Neural cell (in vitro differentiated cells): ENCODE measurements at regions not wholly inside any gene's neighbourhood (a gene's known extent, or its start where the extent isn't known, plus 50 kb on each side); places are given as distances from the start of the nearest gene placed in this dataset.

ENCODE experiments used
- H2AFZ ChIP-seq: fragments of 200-600, 300-800 bp; sonication (generic), shearing (Covaris generic); 2 replicates; pipeline ENCODE4 v1.6.0; 2014; ENCODE audit warnings: low read depth, mild to moderate bottlenecking, antibody characterized with exemption, low read length, moderate library complexity
- H3F3A ChIP-seq: fragments of 200-600 bp; shearing (Covaris generic); 2 replicates; pipeline ENCODE4 v1.6.1; 2016; ENCODE audit warnings: mild to moderate bottlenecking, moderate library complexity, mixed read lengths, antibody characterized with exemption, low read length; ENCODE audit not compliant: insufficient read depth, poor library complexity, severe bottlenecking
- H3K27ac ChIP-seq: fragments of 200-600, 300-800 bp; sonication (generic), shearing (Covaris generic); 2 replicates; pipeline ENCODE4 v1.5.1; 2014; ENCODE audit warnings: mild to moderate bottlenecking, low read length, moderate library complexity
- H3K27me3 ChIP-seq: fragments of 300-800, 200-600 bp; sonication (generic), shearing (Covaris generic); 2 replicates; pipeline ENCODE4 v1.6.0; 2014; ENCODE audit warnings: mild to moderate bottlenecking, low read depth, low read length, moderate library complexity; ENCODE audit not compliant: insufficient read depth
- H3K36me3 ChIP-seq: fragments of 300-800, 200-600 bp; sonication (generic), shearing (Covaris generic); 2 replicates; pipeline ENCODE4 v1.5.1; 2014; ENCODE audit warnings: mild to moderate bottlenecking, antibody characterized with exemption, low read length, moderate library complexity; ENCODE audit not compliant: insufficient read depth
- H3K4me2 ChIP-seq: fragments of 300-800, 200-600 bp; sonication (generic), shearing (Covaris generic); 2 replicates; pipeline ENCODE4 v1.6.0; 2014; ENCODE audit warnings: mild to moderate bottlenecking, low read length
- H3K4me3 ChIP-seq: fragments of 300-800, 200-600 bp; sonication (generic), shearing (Covaris generic); 2 replicates; pipeline ENCODE4 v1.5.1; 2014; ENCODE audit warnings: mild to moderate bottlenecking, low read length, moderate library complexity
- H3K79me2 ChIP-seq: fragments of 200-600 bp; shearing (Covaris generic); replicated peaks from 2 replicates; pipeline ENCODE4 v1.6.0; 2014; ENCODE audit warnings: mild to moderate bottlenecking, low read length, moderate library complexity; ENCODE audit not compliant: insufficient read depth
- H3K9ac ChIP-seq: fragments of 300-800, 200-600 bp; sonication (generic), shearing (Covaris generic); 2 replicates; pipeline ENCODE4 v1.6.1; 2016; ENCODE audit warnings: mild to moderate bottlenecking, low read length, mixed read lengths
- H3K9me2 ChIP-seq: fragments of 200-600 bp; shearing (Covaris generic); 2 replicates; pipeline ENCODE4 v1.6.1; 2016; ENCODE audit warnings: mild to moderate bottlenecking, low read length, mixed read lengths; ENCODE audit not compliant: insufficient read depth
- H3K9me3 ChIP-seq: fragments of 200-600, 300-800 bp; sonication (generic), shearing (Covaris generic); 2 replicates; pipeline ENCODE4 v1.6.1; 2016; ENCODE audit warnings: mild to moderate bottlenecking, mixed run types, low read length, moderate library complexity, mixed read lengths
- H4K20me1 ChIP-seq: fragments of 200-600 bp; shearing (Covaris generic); 2 replicates; pipeline ENCODE4 v1.6.1; 2016; ENCODE audit warnings: mild to moderate bottlenecking, mixed run types; ENCODE audit not compliant: insufficient read depth
- MXI1 ChIP-seq: fragments of 450-650 bp; conservative IDR thresholded peaks from 2 replicates; pipeline ENCODE4 v1.6.1; 2014; ENCODE audit warnings: antibody characterized with exemption, mild to moderate bottlenecking; ENCODE audit not compliant: poor library complexity, severe bottlenecking
- RAD21 ChIP-seq: fragments of 450-650 bp; conservative IDR thresholded peaks from 2 replicates; pipeline ENCODE4 v1.6.1; 2014; ENCODE audit warnings: antibody characterized with exemption, mild to moderate bottlenecking, moderate library complexity
- SMC3 ChIP-seq: fragments of 450-650 bp; conservative IDR thresholded peaks from 2 replicates; pipeline ENCODE4 v1.6.1; 2014; ENCODE audit warnings: antibody characterized with exemption, mild to moderate bottlenecking, moderate library complexity; ENCODE audit not compliant: poor library complexity
- TAF1 ChIP-seq: IDR thresholded peaks from 2 replicates; pipeline ENCODE4 v1.6.1; 2012; ENCODE audit warnings: low read depth
- TF ChIP-seq, protein P1 (sequence below): IDR thresholded peaks from 2 replicates; pipeline ENCODE4 v1.6.1; 2012; ENCODE audit warnings: borderline replicate concordance
- TF ChIP-seq, protein P2 (sequence below): fragments of 450-650 bp; IDR thresholded peaks from 2 replicates; pipeline ENCODE4 v1.5.1; 2014; ENCODE audit warnings: antibody characterized with exemption, mild to moderate bottlenecking, moderate library complexity; ENCODE audit not compliant: poor library complexity, severe bottlenecking

DNA sequence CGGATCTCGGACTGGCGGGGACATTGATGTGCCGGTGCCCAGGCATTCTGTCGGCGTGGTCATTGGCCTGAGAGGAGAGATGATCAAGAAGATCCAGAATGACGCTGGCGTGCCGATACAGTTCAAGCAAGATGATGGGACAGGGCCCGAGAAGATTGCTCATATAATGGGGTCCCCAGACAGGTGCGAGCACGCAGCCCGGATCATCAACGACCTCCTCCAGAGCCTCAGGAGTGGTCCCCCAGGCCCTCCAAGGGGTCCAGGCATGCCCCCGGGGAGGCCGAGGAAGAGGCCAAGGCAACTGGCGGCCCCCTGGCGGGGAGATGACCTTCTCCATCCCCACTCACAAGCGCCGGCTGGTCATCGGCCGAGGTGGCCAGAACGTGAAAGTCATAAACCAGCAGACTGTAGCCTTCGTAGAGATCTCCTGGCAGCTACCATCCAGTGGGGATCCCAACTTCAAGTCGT is 106.5 kb upstream of the MTAP start:
- H3K9ac ChIP-seq, result no peak overlapping the region
- no peaks in the 10 kb centered on the region for H3K79me2 ChIP-seq
- TF ChIP-seq RAD21 (no peak), MXI1 (no peak), SMC3 (no peak)
- TF ChIP-seq, protein P1, sequence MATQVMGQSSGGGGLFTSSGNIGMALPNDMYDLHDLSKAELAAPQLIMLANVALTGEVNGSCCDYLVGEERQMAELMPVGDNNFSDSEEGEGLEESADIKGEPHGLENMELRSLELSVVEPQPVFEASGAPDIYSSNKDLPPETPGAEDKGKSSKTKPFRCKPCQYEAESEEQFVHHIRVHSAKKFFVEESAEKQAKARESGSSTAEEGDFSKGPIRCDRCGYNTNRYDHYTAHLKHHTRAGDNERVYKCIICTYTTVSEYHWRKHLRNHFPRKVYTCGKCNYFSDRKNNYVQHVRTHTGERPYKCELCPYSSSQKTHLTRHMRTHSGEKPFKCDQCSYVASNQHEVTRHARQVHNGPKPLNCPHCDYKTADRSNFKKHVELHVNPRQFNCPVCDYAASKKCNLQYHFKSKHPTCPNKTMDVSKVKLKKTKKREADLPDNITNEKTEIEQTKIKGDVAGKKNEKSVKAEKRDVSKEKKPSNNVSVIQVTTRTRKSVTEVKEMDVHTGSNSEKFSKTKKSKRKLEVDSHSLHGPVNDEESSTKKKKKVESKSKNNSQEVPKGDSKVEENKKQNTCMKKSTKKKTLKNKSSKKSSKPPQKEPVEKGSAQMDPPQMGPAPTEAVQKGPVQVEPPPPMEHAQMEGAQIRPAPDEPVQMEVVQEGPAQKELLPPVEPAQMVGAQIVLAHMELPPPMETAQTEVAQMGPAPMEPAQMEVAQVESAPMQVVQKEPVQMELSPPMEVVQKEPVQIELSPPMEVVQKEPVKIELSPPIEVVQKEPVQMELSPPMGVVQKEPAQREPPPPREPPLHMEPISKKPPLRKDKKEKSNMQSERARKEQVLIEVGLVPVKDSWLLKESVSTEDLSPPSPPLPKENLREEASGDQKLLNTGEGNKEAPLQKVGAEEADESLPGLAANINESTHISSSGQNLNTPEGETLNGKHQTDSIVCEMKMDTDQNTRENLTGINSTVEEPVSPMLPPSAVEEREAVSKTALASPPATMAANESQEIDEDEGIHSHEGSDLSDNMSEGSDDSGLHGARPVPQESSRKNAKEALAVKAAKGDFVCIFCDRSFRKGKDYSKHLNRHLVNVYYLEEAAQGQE, result no peak
- TF ChIP-seq, protein P2, sequence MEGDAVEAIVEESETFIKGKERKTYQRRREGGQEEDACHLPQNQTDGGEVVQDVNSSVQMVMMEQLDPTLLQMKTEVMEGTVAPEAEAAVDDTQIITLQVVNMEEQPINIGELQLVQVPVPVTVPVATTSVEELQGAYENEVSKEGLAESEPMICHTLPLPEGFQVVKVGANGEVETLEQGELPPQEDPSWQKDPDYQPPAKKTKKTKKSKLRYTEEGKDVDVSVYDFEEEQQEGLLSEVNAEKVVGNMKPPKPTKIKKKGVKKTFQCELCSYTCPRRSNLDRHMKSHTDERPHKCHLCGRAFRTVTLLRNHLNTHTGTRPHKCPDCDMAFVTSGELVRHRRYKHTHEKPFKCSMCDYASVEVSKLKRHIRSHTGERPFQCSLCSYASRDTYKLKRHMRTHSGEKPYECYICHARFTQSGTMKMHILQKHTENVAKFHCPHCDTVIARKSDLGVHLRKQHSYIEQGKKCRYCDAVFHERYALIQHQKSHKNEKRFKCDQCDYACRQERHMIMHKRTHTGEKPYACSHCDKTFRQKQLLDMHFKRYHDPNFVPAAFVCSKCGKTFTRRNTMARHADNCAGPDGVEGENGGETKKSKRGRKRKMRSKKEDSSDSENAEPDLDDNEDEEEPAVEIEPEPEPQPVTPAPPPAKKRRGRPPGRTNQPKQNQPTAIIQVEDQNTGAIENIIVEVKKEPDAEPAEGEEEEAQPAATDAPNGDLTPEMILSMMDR, result no peak
- H3K4me3 ChIP-seq, result no peak overlapping the region
- no peaks in the 10 kb centered on the region for H3K27me3 ChIP-seq
- H3K4me2 ChIP-seq, result no peak overlapping the region
- H2AFZ ChIP-seq, result no peak overlapping the region
- H3F3A ChIP-seq, result no peaks in the 10 kb centered on the region
- H3K9me3 ChIP-seq, result no peaks in the 10 kb centered on the region
- H3K27ac ChIP-seq, result no peak overlapping the region
- no peaks in the 10 kb centered on the region for H3K36me3 ChIP-seq
- no peaks in the 10 kb centered on the region for H4K20me1 ChIP-seq
- no peaks in the 10 kb centered on the region for H3K9me2 ChIP-seq

DNA sequence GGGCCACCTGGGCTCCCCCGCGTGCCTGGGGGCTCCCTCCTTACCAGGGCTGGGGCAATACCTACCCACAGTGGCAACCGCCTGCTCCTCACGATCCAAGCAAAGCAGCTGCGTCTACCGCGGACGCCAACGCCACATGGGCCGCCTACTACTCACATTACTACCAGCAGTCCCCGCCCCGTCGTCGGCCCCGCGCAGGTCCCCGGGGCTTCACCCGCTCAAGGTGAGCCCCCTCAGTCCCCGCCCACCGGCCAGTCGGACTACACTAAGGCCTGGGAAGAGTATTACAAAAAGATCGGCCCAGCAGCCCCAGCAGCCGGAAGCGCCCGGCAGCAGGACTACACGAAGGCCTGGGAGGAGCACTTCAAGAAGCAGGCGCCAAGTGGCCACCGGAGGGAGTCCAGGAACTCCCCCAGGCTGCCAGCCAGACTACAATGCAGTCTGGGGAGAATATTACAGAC is 106.0 kb upstream of the MTAP start:
- no peak overlapping the region for H3K4me3 ChIP-seq
- no peaks in the 10 kb centered on the region for H4K20me1 ChIP-seq
- no peaks in the 10 kb centered on the region for H3F3A ChIP-seq
- no peak for TF ChIP-seq TAF1
- TF ChIP-seq, protein P1, result no peak
- H3K9me3 ChIP-seq, result no peaks in the 10 kb centered on the region
- no peak overlapping the region for H2AFZ ChIP-seq
- H3K9ac ChIP-seq, result no peak overlapping the region
- no peaks in the 10 kb centered on the region for H3K79me2 ChIP-seq
- no peak overlapping the region for H3K27ac ChIP-seq
- H3K36me3 ChIP-seq, result no peaks in the 10 kb centered on the region
- H3K9me2 ChIP-seq, result no peaks in the 10 kb centered on the region
- H3K4me2 ChIP-seq, result no peak overlapping the region
- H3K27me3 ChIP-seq, result no peaks in the 10 kb centered on the region
